Stomach smooth muscle (tissue), 2 donors: ENCODE measurements at regions not wholly inside any gene's neighbourhood (a gene's known extent, or its start where the extent isn't known, plus 50 kb on each side); places are given as distances from the start of the nearest gene placed in this dataset.
"Not testable (repeated sequence)": the region's sequence is repeated elsewhere in the genome, so short reads cannot be mapped to it uniquely, and the experiment has no call there.

ENCODE experiments used
- H3K27ac ChIP-seq: one replicate; pipeline ENCODE4 v1.7.0; 2013; ENCODE audit warnings: mild to moderate bottlenecking, low read length, inconsistent platforms
- H3K27me3 ChIP-seq, 2 donors: one replicate each; pipeline ENCODE4 v1.7.0; 2013; ENCODE audit warnings: low read length in 2 of 2; ENCODE audit not compliant: insufficient read depth in 2 of 2, control insufficient read depth in 1 of 2
- H3K36me3 ChIP-seq, 2 donors: one replicate each; pipeline ENCODE4 v1.7.0; 2013; ENCODE audit warnings: low read length in 2 of 2; ENCODE audit not compliant: control insufficient read depth in 2 of 2, insufficient read depth in 2 of 2
- H3K4me1 ChIP-seq: one replicate; pipeline ENCODE4 v1.7.0; 2013; ENCODE audit warnings: low read length; ENCODE audit not compliant: control insufficient read depth, insufficient read depth
- H3K4me3 ChIP-seq, 2 donors: one replicate each; pipeline ENCODE4 v1.7.0; 2013; ENCODE audit warnings: low read length in 2 of 2
- H3K9ac ChIP-seq, 2 donors: one replicate each; pipeline ENCODE4 v1.7.0; 2013; ENCODE audit warnings: low read length in 2 of 2, mild to moderate bottlenecking in 1 of 2
- H3K9me3 ChIP-seq, 2 donors: one replicate each; pipeline ENCODE4 v1.7.0; 2013; ENCODE audit warnings: low read length in 2 of 2; ENCODE audit not compliant: control insufficient read depth in 2 of 2
- donor health status: healthy.
- donor health status: Pancreatic carcinoma.

DNA sequence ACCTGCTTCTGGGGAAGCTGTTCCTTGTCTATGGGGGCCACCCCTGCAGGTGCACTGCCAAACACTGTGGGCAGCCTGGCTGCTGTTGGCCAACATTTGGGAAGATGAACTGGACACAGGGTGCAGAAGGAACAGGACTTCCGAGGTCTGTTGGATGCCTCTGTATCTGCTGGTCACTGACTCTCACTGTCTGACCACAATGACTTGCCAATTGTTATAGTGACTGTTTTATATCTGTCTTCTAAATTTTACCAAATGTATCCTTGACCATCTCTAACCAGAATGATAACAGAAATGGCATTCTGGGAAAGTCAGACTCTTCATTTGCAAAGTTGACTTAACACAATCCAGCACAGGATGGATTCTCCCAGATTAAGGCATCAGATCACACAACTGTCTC, 214.0 kb upstream of the PRSS58 start:
- Histone ChIP-seq H3K27me3 (peaks cover 0 to 2% of the 10 kb centered on the region in 2 donors), H3K27ac (no peak overlapping the region), H3K4me3 (no peak overlapping the region), H3K4me1 (no peaks in the 10 kb centered on the region), H3K9ac (no peak overlapping the region), H3K36me3 (no peaks in the 10 kb centered on the region), H3K9me3 (no peaks in the 10 kb centered on the region)

DNA sequence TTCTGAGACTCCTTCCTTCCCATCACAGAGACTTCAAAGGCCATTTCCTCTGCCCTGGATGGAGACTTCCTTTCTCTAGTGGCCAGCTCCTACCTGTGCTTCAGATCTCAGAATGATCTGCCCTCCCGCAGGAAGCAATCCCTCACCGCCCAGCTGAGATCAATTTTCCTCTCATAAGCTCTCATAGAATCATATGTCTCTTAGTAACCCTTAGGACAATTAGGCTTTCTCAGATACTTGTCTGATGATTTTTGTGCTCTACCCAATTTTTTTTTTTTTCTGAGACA, 212.6 kb upstream of the PRSS58 start:
- Histone ChIP-seq H3K9ac (no peak overlapping the region), H3K36me3 (no peaks in the 10 kb centered on the region), H3K27ac (no peak overlapping the region), H3K27me3 (peaks cover 0 to 2% of the 10 kb centered on the region in 2 donors), H3K4me1 (no peaks in the 10 kb centered on the region), H3K9me3 (no peaks in the 10 kb centered on the region), H3K4me3 (no peak overlapping the region)

DNA sequence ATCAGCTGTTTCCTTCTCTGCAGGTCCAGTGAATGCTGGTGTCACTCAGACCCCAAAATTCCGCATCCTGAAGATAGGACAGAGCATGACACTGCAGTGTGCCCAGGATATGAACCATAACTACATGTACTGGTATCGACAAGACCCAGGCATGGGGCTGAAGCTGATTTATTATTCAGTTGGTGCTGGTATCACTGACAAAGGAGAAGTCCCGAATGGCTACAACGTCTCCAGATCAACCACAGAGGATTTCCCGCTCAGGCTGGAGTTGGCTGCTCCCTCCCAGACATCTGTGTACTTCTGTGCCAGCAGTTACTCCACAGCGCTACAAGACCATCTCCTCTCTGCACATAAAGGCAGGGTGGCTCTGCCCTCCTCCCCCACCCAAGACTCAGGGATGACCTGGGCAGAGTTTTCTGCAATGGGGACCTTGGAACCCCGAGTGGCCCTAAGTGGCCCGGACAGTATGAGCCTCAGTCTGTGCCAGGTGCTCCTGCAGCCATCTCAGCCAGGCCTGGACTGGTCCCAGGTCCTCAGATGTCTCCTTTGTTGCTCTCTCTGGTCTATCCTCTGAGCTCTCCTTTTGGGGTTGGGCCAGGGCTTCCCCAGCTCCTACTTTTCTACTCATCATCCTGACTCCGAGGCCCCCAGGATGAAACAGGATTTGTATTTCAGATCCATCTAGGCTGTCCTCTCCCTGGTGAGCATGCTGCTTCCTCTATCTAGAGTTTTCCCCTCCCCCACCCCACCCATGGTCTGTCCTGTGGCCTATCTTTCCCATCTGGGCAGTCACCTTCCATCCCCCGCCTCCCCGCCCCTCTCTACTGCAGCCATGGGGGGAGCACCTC, 212.1 kb upstream of the PRSS58 start:
- Histone ChIP-seq H3K27me3 (peaks cover 0 to 2% of the 10 kb centered on the region in 2 donors), H3K36me3 (no peaks in the 10 kb centered on the region), H3K4me1 (no peaks in the 10 kb centered on the region), H3K27ac (no peak overlapping the region), H3K4me3 (no peak overlapping the region), H3K9me3 (no peaks in the 10 kb centered on the region), H3K9ac (no peak overlapping the region)

DNA sequence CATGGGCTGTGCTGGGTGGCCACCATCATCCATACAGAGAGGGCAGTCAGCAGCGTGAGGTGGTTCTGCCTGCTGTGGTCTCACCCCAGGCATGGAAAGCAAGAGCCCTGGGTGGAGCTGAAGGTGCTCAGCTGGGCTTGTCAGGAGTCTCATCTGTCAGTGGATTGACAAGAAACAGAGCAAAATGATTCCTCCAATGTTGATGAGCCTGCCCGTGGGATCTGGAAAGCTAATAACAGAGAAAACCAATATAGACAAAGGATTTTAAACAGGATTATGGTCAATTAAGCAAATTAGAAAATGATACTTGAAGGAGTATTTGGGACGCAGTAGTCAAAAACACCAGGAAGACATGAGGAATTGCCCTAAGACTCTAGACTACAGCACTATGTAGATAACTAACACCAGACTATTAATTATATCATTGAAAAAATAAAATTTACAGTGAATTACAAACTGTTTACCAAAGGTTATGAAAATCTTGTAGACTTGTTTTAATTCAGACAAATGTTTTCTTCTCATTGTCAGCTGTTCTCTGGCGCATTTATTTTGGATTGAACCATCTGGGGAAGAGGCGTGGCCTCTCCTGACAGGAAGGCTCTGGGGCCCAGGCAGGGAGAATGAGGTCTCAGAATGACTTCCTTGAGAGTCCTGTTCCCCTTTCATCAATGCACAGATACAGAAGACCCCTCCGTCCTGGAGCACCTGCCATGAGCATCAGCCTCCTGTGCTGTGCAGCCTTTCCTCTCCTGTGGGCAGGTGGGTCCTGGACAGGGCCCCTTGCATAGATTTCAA, 211.2 kb upstream of the PRSS58 start:
- no peak overlapping the region for H3K4me3 ChIP-seq
- no peak overlapping the region for H3K27ac ChIP-seq
- no peaks in the 10 kb centered on the region for H3K36me3 ChIP-seq
- peaks cover 0 to 2% of the 10 kb centered on the region in 2 donors for H3K27me3 ChIP-seq
- H3K9ac ChIP-seq, result no peak overlapping the region
- H3K4me1 ChIP-seq, result no peaks in the 10 kb centered on the region
- no peaks in the 10 kb centered on the region for H3K9me3 ChIP-seq

DNA sequence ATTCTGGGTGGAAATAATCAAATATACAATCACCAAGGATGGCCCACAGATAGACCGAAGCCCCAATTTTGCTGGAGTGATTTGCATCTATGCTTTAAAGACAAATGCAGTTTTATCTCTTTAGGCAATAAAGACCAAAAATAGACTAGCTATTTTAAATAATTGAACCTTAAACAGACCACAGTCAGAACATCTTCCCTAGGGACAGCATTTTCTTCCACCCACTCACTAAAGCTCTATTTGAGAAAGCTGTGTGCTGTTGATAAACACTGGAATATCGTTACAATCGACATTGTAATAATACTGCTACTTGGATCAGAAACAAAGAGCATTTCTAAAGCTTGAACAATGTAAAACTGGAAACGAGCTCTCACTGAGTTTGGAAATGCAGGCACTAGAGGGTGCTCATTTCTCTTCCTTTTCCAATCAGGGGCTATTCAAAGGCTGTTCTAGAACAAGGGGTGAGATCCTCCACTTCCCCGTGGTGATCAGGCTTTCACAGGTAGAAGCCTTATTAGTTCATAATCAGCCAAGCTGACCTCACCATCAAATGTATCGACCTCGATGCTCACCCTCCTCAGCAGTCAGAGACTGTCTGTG, 209.3 kb upstream of the PRSS58 start:
- not testable (repeated sequence) for H3K9me3 ChIP-seq, H3K27ac ChIP-seq, H3K27me3 ChIP-seq, H3K9ac ChIP-seq, H3K4me1 ChIP-seq, H3K4me3 ChIP-seq, H3K36me3 ChIP-seq

DNA sequence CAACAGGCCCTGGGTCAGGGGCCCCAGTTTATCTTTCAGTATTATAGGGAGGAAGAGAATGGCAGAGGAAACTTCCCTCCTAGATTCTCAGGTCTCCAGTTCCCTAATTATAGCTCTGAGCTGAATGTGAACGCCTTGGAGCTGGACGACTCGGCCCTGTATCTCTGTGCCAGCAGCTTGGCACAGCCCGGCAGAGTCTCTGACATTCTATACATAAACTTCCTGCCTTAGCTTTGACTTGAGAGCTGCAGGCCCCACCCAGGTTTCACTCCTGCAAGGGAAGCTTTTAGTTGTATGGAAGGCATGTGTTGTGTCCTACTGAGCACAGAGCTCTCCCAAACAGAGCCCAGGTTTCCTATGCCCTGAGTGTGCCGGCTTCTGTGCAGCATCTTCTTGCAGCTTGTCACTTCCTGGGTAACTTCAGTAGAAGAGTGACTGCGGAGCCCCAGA, 205.6 kb upstream of the PRSS58 start:
- Histone ChIP-seq H3K9ac (no peak overlapping the region), H3K36me3 (no peaks in the 10 kb centered on the region), H3K27ac (no peak overlapping the region), H3K4me1 (no peaks in the 10 kb centered on the region), H3K9me3 (no peaks in the 10 kb centered on the region), H3K27me3 (no peaks in the 10 kb centered on the region), H3K4me3 (no peak overlapping the region)

DNA sequence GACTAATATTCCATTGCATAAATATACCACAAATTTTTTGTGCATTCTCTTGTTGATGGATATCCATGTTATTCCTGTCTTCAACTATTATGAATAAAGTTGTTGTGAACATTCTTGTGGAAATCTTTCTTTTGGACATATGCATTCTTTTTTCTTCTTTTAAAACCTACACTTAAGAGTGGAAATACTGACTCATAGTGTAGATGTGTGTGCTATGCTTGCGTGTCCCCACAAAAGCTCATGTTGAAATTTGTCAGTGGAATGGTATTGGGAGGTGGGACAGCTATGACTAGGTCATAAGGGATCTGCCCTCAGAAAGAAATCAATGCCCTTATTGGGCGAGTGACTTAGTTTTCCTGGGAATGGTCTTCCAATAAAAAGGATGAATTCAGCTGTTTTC, 203.6 kb upstream of the PRSS58 start:
- Histone ChIP-seq H3K4me3 (no peak overlapping the region), H3K9me3 (no peaks in the 10 kb centered on the region), H3K36me3 (no peaks in the 10 kb centered on the region), H3K27me3 (peaks cover 0 to 2% of the 10 kb centered on the region in 2 donors), H3K27ac (no peak overlapping the region), H3K4me1 (no peaks in the 10 kb centered on the region), H3K9ac (no peak overlapping the region)

DNA sequence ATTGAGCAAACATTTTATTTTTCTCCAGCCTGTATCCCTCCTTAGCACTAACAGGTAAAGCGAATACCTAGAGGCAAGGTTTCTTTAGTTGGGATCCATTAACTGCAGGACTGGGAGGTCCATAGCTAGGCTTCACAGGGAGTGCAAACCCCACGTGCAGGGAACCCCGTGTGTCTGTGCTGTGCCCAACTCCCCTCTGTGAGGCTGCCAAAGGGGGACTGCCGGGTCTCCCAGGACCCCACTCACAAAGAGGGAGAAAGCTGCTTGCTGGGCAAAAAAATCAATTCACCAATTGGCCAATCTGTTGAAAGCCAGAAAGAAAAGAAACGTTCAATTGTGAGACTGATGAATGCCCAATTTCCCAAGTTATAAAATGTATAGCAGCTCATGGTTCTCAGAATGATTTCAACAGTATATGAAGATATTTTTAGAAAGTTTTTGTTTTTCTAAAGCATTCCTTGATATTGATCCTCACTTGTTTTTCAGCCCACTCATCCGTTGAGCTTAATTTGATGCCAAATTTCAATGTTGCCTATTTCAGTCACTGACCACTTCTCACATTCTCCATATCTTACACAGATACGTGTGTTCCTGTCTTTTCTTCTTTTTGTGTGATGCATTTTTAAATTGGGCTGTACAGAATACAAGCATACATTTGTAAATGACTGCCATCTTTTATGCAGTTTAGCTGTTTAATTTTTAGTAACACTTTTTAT, 202.7 kb upstream of the PRSS58 start:
- Histone ChIP-seq H3K27ac (no peak overlapping the region), H3K27me3 (peaks cover 0 to 2% of the 10 kb centered on the region in 2 donors), H3K4me1 (no peaks in the 10 kb centered on the region), H3K9ac (no peak overlapping the region), H3K36me3 (no peaks in the 10 kb centered on the region), H3K9me3 (no peaks in the 10 kb centered on the region), H3K4me3 (no peak overlapping the region)

DNA sequence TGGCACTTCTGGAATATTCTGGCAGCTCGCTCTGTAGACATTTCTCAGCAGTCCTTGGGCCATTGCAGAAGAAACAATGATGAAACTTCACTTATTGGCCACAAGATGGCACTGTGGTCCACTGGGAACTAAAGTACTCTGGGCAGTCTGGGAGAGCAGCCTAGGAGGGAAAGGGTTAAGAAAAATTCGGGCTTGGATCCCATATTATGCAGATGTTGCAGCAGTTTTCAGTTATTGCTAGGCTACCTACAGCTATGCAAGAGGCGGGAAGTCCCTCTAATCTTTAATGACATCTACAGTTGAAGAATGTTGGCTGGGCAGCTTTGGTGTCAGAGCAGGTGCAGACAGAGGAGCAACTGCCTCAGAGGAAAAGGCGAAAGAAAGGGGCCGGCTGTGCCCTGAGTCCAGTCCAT, 201.7 kb upstream of the PRSS58 start:
- peaks cover 0 to 2% of the 10 kb centered on the region in 2 donors for H3K27me3 ChIP-seq
- no peaks in the 10 kb centered on the region for H3K4me1 ChIP-seq
- no peaks in the 10 kb centered on the region for H3K9me3 ChIP-seq
- no peak overlapping the region for H3K9ac ChIP-seq
- H3K36me3 ChIP-seq, result no peaks in the 10 kb centered on the region
- H3K27ac ChIP-seq, result no peak overlapping the region
- no peak overlapping the region for H3K4me3 ChIP-seq

DNA sequence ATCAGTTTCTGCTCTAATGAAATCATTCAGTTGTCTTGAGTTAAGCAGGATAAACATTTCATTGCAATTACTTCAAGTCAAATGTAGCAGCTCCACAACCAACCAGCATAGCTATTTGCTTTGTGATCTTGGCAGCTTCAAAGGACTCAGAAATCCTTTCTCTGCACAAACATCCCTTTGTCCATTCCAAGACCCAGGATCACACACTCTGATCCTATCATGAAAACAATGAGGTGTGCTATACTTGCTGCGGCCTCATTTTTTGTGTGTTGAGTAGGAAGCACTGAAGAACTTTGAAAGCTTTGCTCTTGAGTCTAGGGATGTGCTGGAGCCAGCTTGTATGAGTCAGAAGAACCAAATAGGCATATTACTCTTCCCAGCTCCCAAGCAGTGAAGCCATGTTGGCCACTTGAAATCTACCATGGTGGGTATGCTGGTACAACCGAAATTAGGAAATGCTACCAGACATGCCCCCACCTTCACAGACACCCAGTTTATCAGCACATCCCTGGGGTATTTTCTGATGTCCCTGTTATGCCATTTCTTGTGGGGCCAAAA, 199.4 kb upstream of the PRSS58 start:
- peaks cover 0 to 2% of the 10 kb centered on the region in 2 donors for H3K27me3 ChIP-seq
- H3K9me3 ChIP-seq, result no peaks in the 10 kb centered on the region
- H3K36me3 ChIP-seq, result no peaks in the 10 kb centered on the region
- no peaks in the 10 kb centered on the region for H3K4me1 ChIP-seq
- H3K27ac ChIP-seq, result no peak overlapping the region
- H3K9ac ChIP-seq, result no peak overlapping the region
- no peak overlapping the region for H3K4me3 ChIP-seq
